Heart left ventricle (tissue), 16 donors: ENCODE measurements at regions not wholly inside any gene's neighbourhood (a gene's known extent, or its start where the extent isn't known, plus 50 kb on each side); places are given as distances from the start of the nearest gene placed in this dataset.

Experiments
- ATAC-seq, 4 donors: fragments of 200-7000 bp; cut with Tn5 transposase; one replicate each; pipeline ENCODE4 v1.9.1; 2020 to 2022; ENCODE audit warnings: moderate library complexity in 4 of 4, mild to moderate bottlenecking in 3 of 4, moderate number of reproducible peaks in 1 of 4
- DNase-seq, 5 donors: peaks; one replicate each; pipeline ENCODE4 v3.0.0-alpha.2; 2020
- H3K27ac ChIP-seq, 12 donors: fragments of 200-600 bp; sonication (generic) in 4 of 12; one replicate each; pipeline versions ENCODE4 v1.5.0 to v1.8.0; 2016 to 2022; ENCODE audit warnings: mild to moderate bottlenecking in 2 of 12
- H3K27me3 ChIP-seq, 9 donors: fragments of 200-600 bp; sonication (generic) in 2 of 9; one replicate each; pipeline versions ENCODE4 v1.5.1 to v1.8.0; 2016 to 2022; ENCODE audit warnings: mild to moderate bottlenecking in 3 of 9
- H3K36me3 ChIP-seq, 9 donors: fragments of 200-600 bp; sonication (generic) in 2 of 9; one replicate each; pipeline versions ENCODE4 v1.5.0 to v1.8.0; 2018 to 2022; ENCODE audit warnings: mild to moderate bottlenecking in 2 of 9
- H3K4me1 ChIP-seq, 12 donors: fragments of 200-600 bp; sonication (generic) in 4 of 12; one replicate each; pipeline versions ENCODE4 v1.5.0 to v1.8.0; 2016 to 2022; ENCODE audit warnings: mild to moderate bottlenecking in 3 of 12
- H3K4me3 ChIP-seq, 12 donors: fragments of 200-600 bp; sonication (generic) in 4 of 12; one replicate each; pipeline versions ENCODE4 v1.5.0 to v1.8.0; 2017 to 2022; ENCODE audit warnings: mild to moderate bottlenecking in 9 of 12, moderate library complexity in 4 of 12
- H3K9me3 ChIP-seq, 12 donors: fragments of 200-600 bp; sonication (generic) in 4 of 12; one replicate each; pipeline versions ENCODE4 v1.5.0 to v1.8.0; 2016 to 2022; ENCODE audit warnings: mild to moderate bottlenecking in 1 of 12
- CTCF ChIP-seq, 12 donors: fragments of 200-600 bp; sonication (generic) in 4 of 12; IDR thresholded peaks; one replicate each; pipeline versions ENCODE4 v1.5.0 to v1.8.0; 2018 to 2022; ENCODE audit warnings: antibody characterized with exemption in 12 of 12, mild to moderate bottlenecking in 5 of 12
- POLR2A ChIP-seq, 2 donors: fragments of 450-650 bp; IDR thresholded peaks; one replicate each; pipeline ENCODE4 v1.6.1; 2017; ENCODE audit warnings: antibody characterized with exemption in 2 of 2, mild to moderate bottlenecking in 2 of 2, moderate library complexity in 2 of 2
- WGBS, 4 donors: extraction: QIAGEN DNeasy Blood & Tissue Kit in 2 of 4; methylation state at CpG; one replicate each; pipeline versions ENCODE4 v1.1.5 to v1.1.7; 2013 to 2018; 5-methylcytosine and 5-hydroxymethylcytosine counted together
- intact Hi-C, 10 donors: fragments of 100-400 bp; cut with DNase I; formaldehyde crosslinking; loops; one replicate each; pipeline versions ENCODE4 v1.11.1 to v1.14.2; 2022
- donor health status: ischemic (EF 13 %, LVEDD 7.1; RV severe dilation, severe dysfunction).
- donor health status: healthy with polysubstance abuse.
- donor health status: DM: no; HTN: yes; CAD: no.
- donor health status: DM: no; HTN: no; CAD: no.
- donor health status: ischemic (EF 25% LVEDD 6.9; RV normal size, moderate dysfunction).
- donor health status: ischemic (EF 25% LVEDD 5.7; RV mildly dilated, moderate dysfunction).
- donor health status: healthy.
- donor health status: DM: yes; HTN: yes; CAD: no.
- donor health status: ischemic (EF 35%, LVEDD 5.7; RV mildly dilated, moderate dysfunction).
- donor health status: nonischemic (EF 11% LVEDD 7.7; RV severe dilation, severe dysfunction).
- donor health status: DM: yes; HTN: yes; CAD: no.
- donor health status: PGD.
- donor health status: ischemic (EF 29% LVEDD 5.4; RV normal size, mild dysfunction).
- donor health status: nonischemic (EF 23%, LVEDD 6.1; RV moderate dilation, normal function).

GRCh38 chr10:118246332-118247295, 95.5 kb downstream of the FAM204A start:
- H3K27me3 ChIP-seq = peaks cover 11 to 89% (median 52%) of the 10 kb centered on the region in 9 donors
- WGBS, 4 donors = 5 to 10% (median 9%) methylated on average over 19 of the region's 19 CpGs
- intact Hi-C loops = loop anchor here in 4 of 10 donors (5.0 to 10.0 kb wide), 5 partner anchors 178 to 1034 kb away; no protein-coding TSS in a partner anchor

GRCh38 chr10:118243907-118244306, 98.2 kb downstream of the FAM204A start:
- 53 to 75% (median 63%) methylated on average over 5 of the region's 5 CpGs for WGBS, 4 donors
- DNase-seq (no peak), ATAC-seq (no peak)
- H3K4me1 ChIP-seq = peaks cover 0 to 4% (median 0%) of the 10 kb centered on the region in 12 donors
- H3K36me3 ChIP-seq = no peaks in the 10 kb centered on the region
- no peak overlapping the region for H3K27ac ChIP-seq
- H3K27me3 ChIP-seq = peaks cover 11 to 94% (median 65%) of the 10 kb centered on the region in 9 donors
- no peaks in the 10 kb centered on the region for H3K9me3 ChIP-seq
- no peak overlapping the region for H3K4me3 ChIP-seq
- no peak for TF ChIP-seq CTCF (IDR thresholded peaks at IDR 0.05)
- no peak for TF ChIP-seq POLR2A (IDR thresholded peaks at IDR 0.05)
- intact Hi-C loops = loop anchor here in 8 of 10 donors (5.0 to 10.0 kb wide), 8 partner anchors 181 to 1029 kb away; no protein-coding TSS in a partner anchor

More at GRCh38 chr10:118246332-118247295, 95.5 kb downstream of the FAM204A start:
- DNase-seq (no peak), ATAC-seq (no peak)
- Histone ChIP-seq H3K27ac (no peak overlapping the region), H3K9me3 (no peaks in the 10 kb centered on the region), H3K4me3 (no peak overlapping the region), H3K4me1 (no peaks in the 10 kb centered on the region), H3K36me3 (no peaks in the 10 kb centered on the region)
- no peak for TF ChIP-seq CTCF (IDR thresholded peaks at IDR 0.05)
- no peak for TF ChIP-seq POLR2A (IDR thresholded peaks at IDR 0.05)

- no peaks in the 10 kb centered on the region for H3K36me3 ChIP-seq
- H3K9me3 ChIP-seq = no peaks in the 10 kb centered on the region
- no peak overlapping the region for H3K4me3 ChIP-seq
- no peak overlapping the region for H3K27ac ChIP-seq
- ATAC-seq = peak; percentile 47 to 73 (median 59)
- intact Hi-C loops = loop anchor here (1.0 to 10.0 kb wide), 13 partner anchors 183 to 1027 kb away; no protein-coding TSS in a partner anchor
- H3K4me1 ChIP-seq = peaks cover 0 to 4% (median 0%) of the 10 kb centered on the region in 12 donors
- DNase-seq = peak; percentile 61 to 78 (median 66)
- WGBS, 4 donors = 26 to 29% (median 26%) methylated on average over 26 of the region's 26 CpGs
- H3K27me3 ChIP-seq = peaks cover 11 to 95% (median 50%) of the 10 kb centered on the region in 9 donors
- no peak for TF ChIP-seq POLR2A (IDR thresholded peaks at IDR 0.05)
- peak; percentile 84 to 96 (median 92) for TF ChIP-seq CTCF (IDR thresholded peaks at IDR 0.05)
These were observed 100.6 kb downstream of the FAM204A start for GRCh38 chr10:118241229-118242137.
